IMR-90 (cell line): ENCODE measurements at regions not wholly inside any gene's neighbourhood (a gene's known extent, or its start where the extent isn't known, plus 50 kb on each side); places are given as distances from the start of the nearest gene placed in this dataset.

Experiments used
- ATAC-seq: fragments of 200-7000 bp; cut with Tn5 transposase; 2 replicates; pipeline ENCODE4 v1.9.1; 2020; ENCODE audit warnings: low read depth, mild to moderate bottlenecking, moderate library complexity
- BruUV-seq: library from RNA; stranded (reverse); fragments of 400-500 nt; replicated peaks from 2 replicates; lab custom pipeline; 2021; lab: Mats Ljungman, UMichigan
- CTCF ChIA-PET: fragments of 300-600 bp; formaldehyde crosslinking; extraction: SDS; loops from one replicate; lab custom pipeline; 2021; ENCODE audit warnings: antibody characterized with exemption; lab: Yijun Ruan, JAX
- POLR2A ChIA-PET: fragments of 300-600 bp; sonication (Branson Sonifier 250); formaldehyde crosslinking; loops from one replicate; lab custom pipeline; 2022; ENCODE audit warnings: antibody characterized with exemption; ENCODE audit not compliant: unreplicated experiment; lab: Charles Lee
- DNase-seq: peaks from one replicate; pipeline ENCODE4 v3.0.0; 2013
- H2AFZ ChIP-seq: replicated peaks from 2 replicates; pipeline ENCODE3; 2013; ENCODE audit warnings: low read length, mild to moderate bottlenecking; ENCODE audit not compliant: poor library complexity
- H2AK5ac ChIP-seq: 2 replicates; pipeline ENCODE4 v1.6.1; 2013; ENCODE audit warnings: low read depth, low read length, inconsistent platforms
- H2AK9ac ChIP-seq: replicated peaks from 2 replicates; pipeline ENCODE3; 2013; ENCODE audit warnings: mild to moderate bottlenecking, low read depth, low read length, moderate library complexity; ENCODE audit not compliant: poor library complexity
- H2BK120ac ChIP-seq: 2 replicates; pipeline ENCODE4 v1.6.1; 2013; ENCODE audit warnings: low read depth, low read length, inconsistent platforms
- H2BK15ac ChIP-seq: 3 replicates; pipeline ENCODE4 v1.6.1; 2013; ENCODE audit warnings: low read depth, low read length, inconsistent platforms
- H2BK20ac ChIP-seq: 2 replicates; pipeline ENCODE4 v1.6.1; 2013; ENCODE audit warnings: low read depth, mild to moderate bottlenecking, inconsistent platforms, low read length, moderate library complexity
- H2BK5ac ChIP-seq: 2 replicates; pipeline ENCODE4 v1.6.1; 2013; ENCODE audit warnings: mild to moderate bottlenecking, low read depth, low read length, inconsistent platforms; ENCODE audit not compliant: poor library complexity, severe bottlenecking
- H3K14ac ChIP-seq: replicated peaks from 2 replicates; pipeline ENCODE4 v1.6.1; 2013; ENCODE audit warnings: low read depth, low read length, inconsistent platforms
- H3K18ac ChIP-seq: 2 replicates; pipeline ENCODE4 v1.6.1; 2013; ENCODE audit warnings: low read depth, low read length, control low read depth
- H3K23ac ChIP-seq: 2 replicates; pipeline ENCODE4 v1.6.1; 2013; ENCODE audit warnings: low read depth, low read length, inconsistent platforms
- H3K27ac ChIP-seq: 2 replicates; pipeline ENCODE4 v1.5.1; 2013; ENCODE audit warnings: mild to moderate bottlenecking, control low read depth, low read length; ENCODE audit not compliant: insufficient read depth
- H3K27me3 ChIP-seq: 2 replicates; pipeline ENCODE4 v1.6.1; 2013; ENCODE audit warnings: low read length; ENCODE audit not compliant: control insufficient read depth, insufficient read depth
- H3K36me3 ChIP-seq: 2 replicates; pipeline ENCODE4 v1.6.1; 2013; ENCODE audit warnings: low read length, mixed read lengths; ENCODE audit not compliant: control insufficient read depth, insufficient read depth
- H3K4ac ChIP-seq: 2 replicates; pipeline ENCODE4 v1.6.1; 2013; ENCODE audit warnings: low read depth, low read length, inconsistent platforms
- H3K4me1 ChIP-seq: 2 replicates; pipeline ENCODE4 v1.6.1; 2013; ENCODE audit warnings: low read length, mixed read lengths; ENCODE audit not compliant: control insufficient read depth, insufficient read depth
- H3K4me2 ChIP-seq: 2 replicates; pipeline ENCODE4 v1.6.1; 2013; ENCODE audit warnings: low read depth, mild to moderate bottlenecking, control low read depth, low read length, moderate library complexity
- H3K4me3 ChIP-seq: 2 replicates; pipeline ENCODE4 v1.5.1; 2013; ENCODE audit warnings: low read depth, mild to moderate bottlenecking, control low read depth, low read length, moderate library complexity; ENCODE audit not compliant: insufficient read depth
- H3K56ac ChIP-seq: 2 replicates; pipeline ENCODE4 v1.6.1; 2013; ENCODE audit warnings: low read length, inconsistent platforms; ENCODE audit not compliant: insufficient read depth; ENCODE audit errors: extremely low read depth
- H3K79me1 ChIP-seq, 2 experiments: 2 replicates each; pipeline ENCODE4 v1.6.1; 2013; ENCODE audit warnings: low read length in 2 of 2, inconsistent platforms in 1 of 2, low read depth in 1 of 2
- H3K9ac ChIP-seq: 2 replicates; pipeline ENCODE4 v1.6.1; 2013; ENCODE audit warnings: low read depth, low read length, control low read depth
- H3K9me1 ChIP-seq: 2 replicates; pipeline ENCODE4 v1.6.1; 2013; ENCODE audit warnings: low read length, inconsistent platforms; ENCODE audit not compliant: insufficient read depth
- H3K9me3 ChIP-seq: 2 replicates; pipeline ENCODE4 v1.6.1; 2013; ENCODE audit warnings: low read length; ENCODE audit not compliant: control insufficient read depth, insufficient read depth
- H4K20me1 ChIP-seq: 2 replicates; pipeline ENCODE4 v1.6.1; 2013; ENCODE audit warnings: low read length, inconsistent platforms; ENCODE audit not compliant: insufficient read depth
- H4K5ac ChIP-seq: 2 replicates; pipeline ENCODE4 v1.6.1; 2013; ENCODE audit warnings: mild to moderate bottlenecking, low read depth, low read length, control low read depth
- H4K8ac ChIP-seq, 2 experiments: 2 replicates each; pipeline ENCODE4 v1.6.1; 2013; ENCODE audit warnings: low read depth in 2 of 2, low read length in 2 of 2, control low read depth in 1 of 2, inconsistent platforms in 1 of 2
- H4K91ac ChIP-seq: 2 replicates; pipeline ENCODE4 v1.6.1; 2013; ENCODE audit warnings: low read depth, low read length, inconsistent platforms; ENCODE audit not compliant: insufficient read depth
- CEBPB ChIP-seq: IDR thresholded peaks from 2 replicates; pipeline ENCODE4 v1.6.1; 2012; ENCODE audit warnings: low read depth, low read length, improper control_type of control experiment
- FOS ChIP-seq: fragments of 150-350 bp; IDR thresholded peaks from 2 replicates; pipeline ENCODE4 v1.6.1; 2016; ENCODE audit warnings: low read depth, low read length
- MAFK ChIP-seq: IDR thresholded peaks from 2 replicates; pipeline ENCODE4 v1.6.1; 2012; ENCODE audit warnings: low read depth, low read length, improper control_type of control experiment
- MAZ ChIP-seq: IDR thresholded peaks from 2 replicates; pipeline ENCODE4 v1.6.1; 2012; ENCODE audit warnings: low read depth, mild to moderate bottlenecking, low read length, improper control_type of control experiment, moderate library complexity, borderline replicate concordance
- MXI1 ChIP-seq: IDR thresholded peaks from 2 replicates; pipeline ENCODE4 v1.6.1; 2012; ENCODE audit warnings: low read depth, mild to moderate bottlenecking, low read length, moderate library complexity, borderline replicate concordance
- NFE2L2 ChIP-seq: fragments of 150-350 bp; IDR thresholded peaks from 2 replicates; pipeline ENCODE4 v1.6.1; 2016; ENCODE audit warnings: low read depth, mild to moderate bottlenecking, low read length
- POLR2A ChIP-seq: IDR thresholded peaks from 2 replicates; pipeline ENCODE4 v1.6.1; 2012; ENCODE audit warnings: mild to moderate bottlenecking, low read depth, low read length
- RAD21 ChIP-seq: IDR thresholded peaks from 2 replicates; pipeline ENCODE4 v1.6.1; 2012; ENCODE audit warnings: low read length, improper control_type of control experiment
- RCOR1 ChIP-seq: IDR thresholded peaks from 2 replicates; pipeline ENCODE4 v1.6.1; 2012; ENCODE audit warnings: mild to moderate bottlenecking, low read length, improper control_type of control experiment; ENCODE audit not compliant: insufficient replicate concordance
- RFX5 ChIP-seq: IDR thresholded peaks from 2 replicates; pipeline ENCODE4 v1.8.0; 2012; ENCODE audit warnings: low read depth, mild to moderate bottlenecking, low read length, moderate library complexity
- SMC3 ChIP-seq: fragments of 150-350 bp; IDR thresholded peaks from 2 replicates; pipeline ENCODE4 v1.6.1; 2016; ENCODE audit warnings: low read depth, mild to moderate bottlenecking, antibody characterized with exemption, low read length, moderate library complexity
- WGBS, 2 experiments: methylation state at CpG; one replicate each; pipeline versions ENCODE4 v1.1.5 to v1.1.7; 2013; ENCODE audit warnings: missing lambda C conversion rate in 2 of 2; ENCODE audit not compliant: insufficient read length in 1 of 2; ENCODE audit errors: extremely low coverage in 2 of 2; 5-methylcytosine and 5-hydroxymethylcytosine counted together
- dilution Hi-C: fragments of 300-500 bp; cut with HindIII; formaldehyde crosslinking; loops from one replicate; pipeline ENCODE4 v1.14.3; 2018; ENCODE audit warnings: low sequenced_read_pairs; ENCODE audit not compliant: unreplicated experiment
- in situ Hi-C: fragments of 300-500 bp; cut with MboI; formaldehyde crosslinking; loops from 3 replicates; pipeline ENCODE4 v1.14.3; 2019; ENCODE audit warnings: low sequenced_read_pairs, inconsistent platforms, mixed read lengths
- intact Hi-C: fragments of 100-400 bp; cut with micrococcal nuclease; formaldehyde crosslinking; loops from 2 replicates; pipeline ENCODE4 v1.10.0; 2022
- TF ChIP-seq, protein P1 (sequence below): fragments of 150-350 bp; IDR thresholded peaks from 2 replicates; pipeline ENCODE4 v1.6.1; 2016; ENCODE audit warnings: low read depth, mild to moderate bottlenecking, low read length, moderate library complexity, borderline replicate concordance

DNA sequence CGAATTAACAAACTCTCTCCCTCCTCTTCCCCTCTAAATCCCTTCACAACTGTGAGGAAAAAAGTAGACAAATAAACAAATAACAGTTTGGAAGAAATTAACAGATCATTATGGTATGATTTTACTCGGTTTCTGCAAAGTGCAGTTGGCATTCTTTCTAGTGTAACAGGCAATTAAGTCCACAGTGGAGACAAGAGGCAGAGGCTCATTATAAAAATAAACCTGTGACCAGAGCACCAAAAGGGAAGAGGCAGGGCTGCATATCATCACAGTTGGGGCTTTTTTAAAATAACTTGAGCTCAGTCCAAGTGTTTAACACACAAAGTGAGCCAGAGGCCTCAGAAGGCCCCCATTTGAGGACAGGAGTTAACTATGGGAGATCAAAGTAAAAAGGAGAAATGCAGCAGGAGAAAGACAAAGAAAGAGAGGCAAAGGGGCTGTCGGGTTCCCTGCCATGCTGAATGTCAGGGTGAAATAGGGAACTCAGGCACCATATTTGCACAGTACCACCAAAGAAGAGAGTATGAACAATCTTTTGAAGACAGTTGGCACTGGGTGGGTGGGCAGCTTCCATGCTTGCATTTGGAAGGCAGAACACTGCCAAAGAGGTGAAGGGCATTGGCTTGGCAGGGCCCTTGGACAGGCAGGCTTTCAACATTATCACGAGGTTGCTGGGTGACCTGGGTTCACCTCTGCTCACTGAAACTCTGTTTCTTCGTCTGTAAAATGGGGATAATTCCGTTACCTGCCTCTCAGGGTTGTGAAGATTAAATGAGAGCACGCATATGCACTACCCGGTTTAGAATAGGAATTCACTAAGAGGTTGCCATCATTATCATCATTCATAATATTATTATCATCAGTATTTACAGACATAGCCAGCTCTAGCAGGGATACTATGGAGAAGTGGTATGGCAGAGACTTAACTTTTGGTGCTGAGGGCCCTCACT, 134.5 kb downstream of the MEX3B start:
- H3K4me3 ChIP-seq = no peak overlapping the region
- ATAC-seq (peak; percentile 38; the same call in 1 of the 2 replicates), DNase-seq (no peak)
- peak overlapping the region; percentile 33 for H2BK20ac ChIP-seq
- no peaks in the 10 kb centered on the region for H4K20me1 ChIP-seq
- H2BK120ac ChIP-seq = peak overlapping the region; percentile 66
- intact Hi-C loops = no loop called here
- peaks cover 7% of the 10 kb centered on the region; the same call in 1 of the 2 replicates for H3K9me1 ChIP-seq
- no peak overlapping the region; the same call in 1 of the 2 replicates for H3K14ac ChIP-seq
- no CpG with 5 or more reads among the region's 8 CpGs for WGBS, 2 experiments
- in situ Hi-C loops = no loop called here
- no peaks in the 10 kb centered on the region for H3K27me3 ChIP-seq
- CTCF ChIA-PET = no interaction called here
- peak overlapping the region in 1 of 2 experiments; percentile 11; a peak in 1 of 4 replicates for H4K8ac ChIP-seq
- no peaks in the 10 kb centered on the region for H3K9me3 ChIP-seq
- H4K5ac ChIP-seq = peak overlapping the region; percentile 52; the same call in 1 of the 2 replicates
- no peak overlapping the region; the same call in 1 of the 2 replicates for H3K23ac ChIP-seq
- no peak overlapping the region for H3K4me2 ChIP-seq
- dilution Hi-C loops = no loop called here
- H2AFZ ChIP-seq = no peak overlapping the region
- peak overlapping the region; percentile 40; the same call in 1 of the 2 replicates for H3K4ac ChIP-seq
- POLR2A ChIA-PET = no interaction called here
- no peak overlapping the region for H2AK9ac ChIP-seq
- BruUV-seq = no TSS peak
- no peak overlapping the region for H2BK5ac ChIP-seq
- H3K27ac ChIP-seq = peak overlapping the region; percentile 11; the same call in 1 of the 2 replicates
- H3K9ac ChIP-seq = 0 out of 2 replicates have a peak overlapping the region, but pooled peaks have one; percentile 38
- TF ChIP-seq RAD21 (no peak), MAFK (no peak), MAZ (no peak), NFE2L2 (no peak), CEBPB (no peak), FOS (no peak), MXI1 (no peak), RFX5 (no peak), POLR2A (no peak), RCOR1 (no peak), SMC3 (no peak)
- TF ChIP-seq, protein P1, sequence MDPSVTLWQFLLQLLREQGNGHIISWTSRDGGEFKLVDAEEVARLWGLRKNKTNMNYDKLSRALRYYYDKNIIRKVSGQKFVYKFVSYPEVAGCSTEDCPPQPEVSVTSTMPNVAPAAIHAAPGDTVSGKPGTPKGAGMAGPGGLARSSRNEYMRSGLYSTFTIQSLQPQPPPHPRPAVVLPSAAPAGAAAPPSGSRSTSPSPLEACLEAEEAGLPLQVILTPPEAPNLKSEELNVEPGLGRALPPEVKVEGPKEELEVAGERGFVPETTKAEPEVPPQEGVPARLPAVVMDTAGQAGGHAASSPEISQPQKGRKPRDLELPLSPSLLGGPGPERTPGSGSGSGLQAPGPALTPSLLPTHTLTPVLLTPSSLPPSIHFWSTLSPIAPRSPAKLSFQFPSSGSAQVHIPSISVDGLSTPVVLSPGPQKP = no peak
- H3K4me1 ChIP-seq = peaks cover 21% of the 10 kb centered on the region
- no peak overlapping the region for H3K56ac ChIP-seq
- H2BK15ac ChIP-seq = 0 out of 3 replicates have a peak overlapping the region, but pooled peaks have one; percentile 9
- peak overlapping the region; percentile 74; the same call in 1 of the 2 replicates for H3K18ac ChIP-seq
- peak overlapping the region; percentile 31; the same call in 1 of the 2 replicates for H2AK5ac ChIP-seq
- H4K91ac ChIP-seq = peak overlapping the region; percentile 26
- no peaks in the 10 kb centered on the region for H3K79me1 ChIP-seq
- no peaks in the 10 kb centered on the region for H3K36me3 ChIP-seq
